ENCODE measurements at regions not wholly inside any gene's neighbourhood (a gene's known extent, or its start where the extent isn't known, plus 50 kb on each side); places are given as distances from the start of the nearest gene placed in this dataset.

DNA sequence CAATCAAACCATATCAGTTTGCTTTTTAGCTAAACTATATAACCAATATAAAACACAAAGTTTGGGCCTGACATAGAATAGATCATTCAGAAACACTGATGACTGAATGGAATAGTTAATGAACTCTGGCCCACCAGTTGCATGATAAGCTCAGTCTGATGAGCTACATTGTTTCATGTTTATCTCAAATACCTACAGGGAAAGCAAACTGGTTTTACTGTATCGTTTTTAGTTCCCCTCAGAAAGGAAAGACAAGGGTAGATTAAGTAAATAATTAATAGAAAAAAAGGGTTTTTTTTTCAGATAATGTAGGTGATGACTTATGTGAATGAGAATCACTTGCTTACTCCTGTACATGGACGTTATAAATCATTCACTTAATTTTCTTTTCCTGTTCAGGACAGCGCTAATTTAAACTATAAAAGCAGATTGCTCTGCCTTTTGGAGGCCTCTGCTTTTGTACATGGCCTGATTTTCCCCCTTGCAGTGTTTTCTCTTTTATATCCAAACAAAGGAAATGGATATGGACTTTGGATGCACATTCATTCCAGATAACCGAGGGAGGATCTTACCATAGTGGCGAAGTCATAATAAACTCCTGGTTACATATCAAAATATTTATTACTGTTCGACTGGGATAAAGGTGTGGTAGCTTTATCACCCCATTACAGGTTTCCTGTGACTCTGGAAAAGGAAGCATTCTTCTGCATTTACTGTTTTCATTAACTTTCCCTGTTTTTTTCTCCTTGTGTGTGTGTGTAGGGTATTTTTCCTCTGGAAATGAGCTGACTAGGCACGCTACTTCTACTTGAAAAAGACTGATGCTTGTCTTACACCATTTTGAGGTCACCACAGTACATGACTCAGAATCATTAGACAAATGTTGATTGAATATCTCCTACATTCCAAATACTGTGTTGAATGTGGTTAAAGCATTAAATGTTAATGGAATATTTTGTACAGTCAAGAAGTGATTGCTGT, 373.1 kb upstream of the HS3ST1 start:
- no peak for DNase-seq

DNA sequence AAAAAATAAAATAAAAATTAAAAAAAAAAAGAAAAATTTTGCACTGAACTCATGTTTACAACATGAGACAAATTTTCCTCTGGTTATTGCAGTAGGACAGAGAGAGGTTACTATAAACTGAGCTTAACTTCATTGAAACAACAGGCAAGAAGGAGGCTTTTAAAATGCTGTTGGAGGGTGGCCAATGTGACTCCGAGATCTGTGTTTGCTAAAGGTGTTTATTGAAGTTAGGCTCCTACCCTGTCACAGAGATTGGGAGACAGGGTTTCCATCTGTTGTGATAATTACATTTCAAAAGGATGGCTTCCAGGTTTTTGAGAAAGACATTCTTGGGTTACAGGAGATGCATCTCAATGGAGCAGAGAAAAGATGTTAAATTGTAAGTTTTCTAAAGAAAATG, 370.5 kb upstream of the HS3ST1 start:
- DNase-seq = no peak

DNA sequence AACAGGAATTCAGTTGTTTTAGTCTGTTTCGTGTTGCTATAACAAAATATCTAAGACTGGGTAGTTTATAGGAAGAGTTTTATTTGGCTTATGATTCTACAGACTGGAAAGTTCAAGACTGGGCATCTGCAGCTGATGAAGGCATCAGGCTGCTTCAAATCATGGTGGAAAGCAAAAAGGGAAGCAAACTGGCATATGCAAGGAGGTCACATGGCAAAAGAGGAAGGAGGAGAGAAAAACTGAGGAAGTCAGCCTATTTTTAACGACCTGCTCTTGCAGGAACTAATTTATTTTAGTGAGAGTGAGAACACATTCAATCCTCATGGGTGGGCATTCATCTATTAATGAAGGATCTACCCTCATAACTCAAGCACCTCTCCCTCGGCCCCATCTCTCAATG, 363.1 kb upstream of the HS3ST1 start:
- DNase-seq = peak; percentile 14

- DNase-seq = no peak
These were observed 361.5 kb upstream of the HS3ST1 start for GRCh38 chr4:11790230-11790629.

GRCh38 chr4:11783588-11783987, 354.9 kb upstream of the HS3ST1 start:
- no peak for DNase-seq

GRCh38 chr4:11782859-11783258, 354.2 kb upstream of the HS3ST1 start:
- no peak for DNase-seq

DNA sequence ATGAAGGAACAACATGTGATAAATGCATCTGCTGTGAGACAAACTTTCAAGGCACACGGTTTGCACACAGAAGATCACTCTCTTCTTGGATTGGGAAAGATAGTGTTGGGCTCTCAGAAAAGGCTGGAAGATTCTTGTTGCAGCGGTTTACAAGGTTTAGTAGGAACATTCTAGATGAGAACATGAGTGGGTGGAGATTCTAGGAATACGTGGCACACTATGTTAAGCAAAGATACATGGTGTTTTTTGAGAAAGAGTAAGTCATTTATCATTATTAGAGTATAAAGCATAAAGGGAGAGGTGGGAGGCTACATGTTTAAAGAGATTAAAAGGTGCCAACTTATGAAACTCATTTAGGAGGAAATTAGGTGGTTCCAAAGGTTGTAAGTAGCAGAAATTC, 348.8 kb upstream of the HS3ST1 start:
- DNase-seq = no peak

GRCh38 chr4:11774346-11774745, 345.7 kb upstream of the HS3ST1 start:
- DNase-seq = no peak

DNA sequence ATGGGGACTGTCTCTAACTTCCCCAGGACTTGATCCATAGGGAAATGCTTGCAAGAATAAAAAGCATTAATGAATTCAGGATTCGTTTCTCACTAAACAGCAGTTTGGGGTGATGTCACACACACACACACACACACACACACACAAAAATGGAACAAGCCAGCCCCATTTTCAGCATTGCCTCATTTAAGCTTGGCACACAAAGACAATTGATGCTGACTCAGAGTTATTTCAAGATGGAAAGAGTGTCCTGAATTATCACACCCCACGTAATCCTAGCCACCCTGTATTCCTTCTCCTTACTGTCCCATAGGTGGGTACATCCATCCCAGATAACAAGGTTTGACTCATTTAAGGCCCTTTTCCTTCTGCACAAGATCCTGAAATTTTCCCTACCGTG, 345.1 kb upstream of the HS3ST1 start:
- DNase-seq = no peak

- no peak for DNase-seq
These were observed 340.7 kb upstream of the HS3ST1 start for GRCh38 chr4:11769434-11769833.

DNA sequence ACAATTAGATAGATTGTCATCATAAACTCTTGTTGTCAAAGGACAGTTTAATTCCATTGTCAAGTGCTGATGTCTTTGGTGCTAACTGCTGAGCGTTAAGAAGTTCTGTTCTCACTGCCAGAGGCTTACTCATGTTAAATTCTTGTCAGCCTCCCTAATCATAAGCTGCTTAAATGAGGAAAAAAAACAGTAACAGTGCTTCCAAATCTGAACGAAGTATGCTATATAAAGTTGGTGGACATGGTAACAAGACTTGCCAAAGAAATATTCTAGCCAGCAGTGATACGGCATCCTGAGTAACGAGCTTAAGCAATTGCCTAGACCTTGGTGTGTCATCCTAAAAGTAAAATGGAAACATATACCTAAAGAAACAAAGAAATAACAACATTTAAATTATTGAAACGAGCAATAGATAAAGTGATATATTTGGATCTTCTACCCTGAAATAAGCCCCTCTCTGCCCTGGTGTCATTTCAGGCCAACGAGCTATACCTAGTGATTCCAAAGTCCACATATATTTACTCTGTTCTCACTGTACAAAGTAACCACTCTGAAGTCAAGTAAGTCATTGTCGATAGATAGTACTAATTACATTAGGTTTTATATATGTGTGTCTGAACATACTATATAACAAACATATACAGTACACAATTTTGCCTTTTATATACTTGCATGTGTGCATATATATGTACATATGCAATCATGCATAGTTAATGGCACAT, 339.7 kb upstream of the HS3ST1 start:
- DNase-seq = no peak

DNA sequence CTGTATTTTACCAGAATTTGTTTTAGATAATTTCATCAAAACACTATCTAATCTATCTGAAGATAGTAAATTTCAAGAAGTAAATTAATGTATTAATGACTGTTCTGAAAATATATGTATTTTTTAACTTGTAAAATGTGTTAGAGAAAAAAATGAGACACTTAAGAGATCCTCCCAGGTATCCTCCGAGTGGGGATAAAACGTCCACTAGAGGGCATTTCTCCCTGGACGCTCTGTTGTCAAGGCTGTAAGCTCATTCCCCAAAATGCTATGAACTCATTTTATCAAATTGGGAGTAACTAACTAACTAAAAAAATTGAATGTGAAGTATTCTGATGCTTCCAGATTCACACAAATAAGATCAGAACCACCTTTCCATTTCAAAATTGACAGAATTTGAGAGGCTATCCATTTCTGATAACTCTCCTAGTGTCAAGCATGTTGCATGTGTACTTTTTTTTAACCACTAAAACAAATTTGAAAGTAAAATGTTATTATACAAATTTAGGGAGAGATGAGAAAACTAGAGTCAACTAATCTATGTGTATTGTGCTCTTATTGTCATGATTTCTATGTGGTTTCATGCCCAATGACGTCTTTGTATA, 337.3 kb upstream of the HS3ST1 start:
- no peak for DNase-seq

- DNase-seq = no peak
These were observed 319.6 kb upstream of the HS3ST1 start for GRCh38 chr4:11748164-11748872.

GRCh38 chr4:11746734-11747133, 318.0 kb upstream of the HS3ST1 start:
- DNase-seq = no peak

DNA sequence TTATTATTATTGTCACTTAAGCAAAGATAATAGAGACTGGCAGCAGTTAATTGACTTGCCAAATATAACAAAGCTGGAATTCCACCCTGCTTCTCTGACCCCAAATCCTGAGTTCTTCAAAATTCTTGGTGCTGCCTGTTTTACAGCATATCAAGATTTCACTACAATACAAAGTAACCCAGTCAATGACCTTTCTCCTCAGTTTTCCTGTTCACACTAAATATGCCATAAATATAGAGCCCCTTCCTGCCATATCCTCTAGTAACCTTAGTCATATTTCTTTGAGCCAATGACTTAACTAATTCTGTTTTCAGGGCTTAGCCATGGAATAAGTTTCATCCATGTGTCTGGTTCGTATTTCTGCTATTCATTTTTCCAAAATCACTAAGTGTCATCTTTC, 315.3 kb upstream of the HS3ST1 start:
- DNase-seq = no peak

DNA sequence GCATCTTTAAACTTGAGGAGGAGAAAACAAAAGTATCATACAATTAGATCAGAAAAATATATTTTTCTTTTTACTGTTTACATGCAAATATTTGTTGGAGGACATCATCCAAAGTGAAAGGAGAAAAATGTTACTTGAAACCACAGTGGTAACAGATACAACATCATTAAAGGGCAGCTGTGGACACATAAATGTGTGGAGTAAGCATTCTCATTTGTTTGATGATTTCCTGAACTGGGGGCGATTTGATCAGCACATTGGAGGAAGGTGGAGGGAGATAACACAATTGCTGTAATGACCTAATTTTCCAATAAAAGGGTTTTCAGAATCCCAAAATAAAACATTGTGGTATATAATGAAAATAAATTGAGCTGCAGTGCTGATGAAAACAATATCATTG, 314.5 kb upstream of the HS3ST1 start:
- DNase-seq = no peak

GRCh38 chr4:11741190-11741652, 312.5 kb upstream of the HS3ST1 start:
- DNase-seq = no peak

DNA sequence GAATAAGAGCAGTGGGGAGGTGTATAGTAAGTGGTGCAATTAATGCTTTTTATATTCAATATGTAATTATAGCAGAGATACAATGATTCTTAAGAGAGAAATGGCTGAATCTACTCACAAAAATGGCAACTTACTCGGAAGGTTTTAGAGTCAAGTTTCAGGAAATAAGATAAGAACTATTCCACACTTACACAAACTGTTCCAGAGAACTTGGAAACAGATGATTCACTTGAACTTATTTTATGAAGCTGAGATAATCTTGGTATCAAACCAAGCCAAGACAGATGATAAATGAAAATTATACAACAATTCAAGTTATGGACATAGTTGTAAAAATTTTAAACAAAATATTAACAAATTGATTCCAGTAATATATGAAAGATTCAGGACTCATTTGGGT, 311.3 kb upstream of the HS3ST1 start:
- DNase-seq = no peak

- DNase-seq = no peak
These were observed 308.3 kb upstream of the HS3ST1 start for GRCh38 chr4:11736978-11737377.

DNA sequence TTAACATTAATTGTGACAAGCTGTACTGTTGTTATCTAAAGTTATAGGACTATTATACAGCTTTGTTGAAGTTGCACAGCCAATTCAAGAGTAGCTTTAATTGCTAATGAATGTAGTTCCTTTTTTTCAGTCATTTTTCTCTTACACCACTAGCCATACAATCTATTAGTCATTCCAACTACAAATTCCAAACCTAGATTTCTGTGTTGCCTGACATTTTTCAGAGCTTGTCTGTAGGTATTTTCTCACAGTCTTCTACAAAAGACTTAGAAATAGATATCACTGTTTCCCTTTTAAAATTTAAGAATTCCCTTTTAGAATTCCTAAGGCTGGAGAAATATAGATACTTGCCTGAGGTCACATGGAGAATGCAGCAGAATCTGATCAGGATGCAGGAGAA, 307.0 kb upstream of the HS3ST1 start:
- no peak for DNase-seq

DNA sequence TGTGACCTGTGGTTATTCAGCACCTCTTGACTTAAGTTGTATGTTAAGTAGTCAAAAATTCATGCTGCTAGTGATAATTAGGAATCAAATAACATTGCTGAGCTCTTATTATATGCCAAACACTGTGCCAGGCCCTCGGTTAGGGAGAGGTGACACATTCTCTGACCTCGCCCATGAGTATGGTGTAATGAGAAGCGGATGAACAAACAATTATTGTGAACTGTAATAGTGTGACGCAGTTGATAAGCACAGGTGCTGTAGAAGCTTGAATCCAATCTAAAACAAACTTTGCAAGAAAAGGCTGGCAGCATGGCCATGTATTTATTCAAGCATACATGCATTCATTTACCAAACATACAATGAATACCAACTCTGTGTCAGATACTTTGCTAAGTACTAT, 303.5 kb upstream of the HS3ST1 start:
- no peak for DNase-seq

DNA sequence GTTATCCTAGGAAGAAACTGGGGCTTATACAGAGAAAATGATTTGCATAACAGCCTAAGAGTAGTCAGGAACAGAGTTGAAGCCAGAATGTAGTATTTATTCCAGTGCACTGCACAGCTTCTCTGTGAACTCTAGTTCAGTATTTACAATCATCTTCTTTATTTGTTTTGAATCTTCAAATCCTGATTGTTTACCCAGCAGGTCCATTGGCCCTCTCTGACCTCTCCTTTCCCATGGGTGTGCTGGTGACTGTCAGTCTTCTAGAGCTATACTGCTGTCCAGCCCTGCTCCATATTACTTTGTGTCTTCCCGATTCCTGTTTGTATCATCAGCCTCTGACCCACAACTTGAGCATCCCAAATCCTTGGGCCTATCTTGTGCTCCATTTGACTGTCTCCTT, 301.9 kb upstream of the HS3ST1 start:
- no peak for DNase-seq

DNA sequence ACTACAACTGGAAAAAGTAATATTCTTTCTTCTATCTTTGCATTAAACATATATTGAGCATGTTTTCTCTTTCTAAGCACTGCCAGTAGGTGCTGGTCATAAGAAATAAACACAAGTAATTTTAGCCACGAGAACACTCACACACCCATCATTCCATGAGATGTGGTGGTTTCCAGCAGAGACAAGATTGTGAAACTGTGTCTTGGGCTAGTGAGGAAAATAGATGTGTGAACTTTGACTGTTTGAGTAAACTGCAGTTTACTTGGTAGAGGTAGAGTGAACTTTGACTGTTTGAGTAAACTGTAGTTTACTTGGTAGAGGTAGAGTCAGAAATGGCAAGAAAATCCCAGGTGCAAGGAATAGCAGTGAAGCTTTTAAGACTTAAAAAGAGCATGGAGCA, 300.9 kb upstream of the HS3ST1 start:
- no peak for DNase-seq
